Fibroblast of gingiva (primary cell): ENCODE measurements at regions not wholly inside any gene's neighbourhood (a gene's known extent, or its start where the extent isn't known, plus 50 kb on each side); places are given as distances from the start of the nearest gene placed in this dataset.
"Not testable (repeated sequence)": the region's sequence is repeated elsewhere in the genome, so short reads cannot be mapped to it uniquely, and the experiment has no call there.

Experiments
- DNase-seq: peaks from one replicate; pipeline ENCODE4 v3.0.0-alpha.2; 2011; ENCODE audit warnings: low read depth

DNA sequence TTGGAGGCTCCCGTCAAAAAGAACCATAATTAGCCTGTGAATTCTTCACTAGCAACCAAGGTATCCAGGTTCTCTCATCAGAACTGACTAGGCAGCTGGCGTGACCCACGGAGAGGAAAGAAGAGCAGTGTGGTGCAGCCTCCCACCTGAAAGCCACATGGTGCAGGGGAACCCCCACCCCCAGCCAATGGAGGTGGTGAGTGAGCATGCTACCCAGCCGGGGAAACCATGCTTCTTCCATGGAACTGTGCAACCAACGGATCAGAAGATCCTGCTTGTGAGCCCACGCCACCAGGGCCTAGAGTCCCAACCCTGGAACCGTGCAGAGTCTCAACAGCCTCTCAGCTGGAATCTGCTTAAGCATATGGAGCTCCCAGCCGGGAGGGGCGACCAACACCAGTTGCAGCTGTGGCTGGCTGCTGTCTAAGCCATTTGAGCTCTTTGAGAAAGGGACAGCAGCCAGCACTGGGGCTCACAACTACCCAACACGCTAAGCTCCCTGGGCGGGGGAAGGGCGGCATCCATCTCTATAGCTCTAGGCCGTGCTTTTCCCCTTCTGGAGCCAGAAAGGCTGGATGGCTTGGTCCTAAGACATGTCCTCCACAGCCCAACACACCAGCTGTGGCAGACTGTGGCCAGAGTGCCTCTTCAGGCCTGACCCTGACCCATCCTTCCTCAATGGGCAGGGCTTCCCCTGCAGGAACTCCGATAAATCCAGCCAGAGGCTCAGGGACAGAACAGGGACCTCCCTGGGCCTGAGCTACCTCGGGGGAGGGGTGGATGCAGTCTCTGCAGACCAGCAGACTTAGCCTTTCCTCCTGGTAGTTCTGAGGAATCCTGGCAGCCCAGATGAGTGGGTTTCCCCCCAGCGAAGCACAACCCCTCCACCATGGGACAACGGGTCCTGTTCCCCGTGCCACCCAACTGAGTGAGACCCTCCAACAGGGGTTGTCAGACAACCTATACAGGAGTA lies 151.4 kb upstream of the NXPH2 start:
- no peak for DNase-seq

- DNase-seq: no peak
Observed at GRCh38 chr2:138930571-138930970, 150.4 kb upstream of the NXPH2 start.

DNA sequence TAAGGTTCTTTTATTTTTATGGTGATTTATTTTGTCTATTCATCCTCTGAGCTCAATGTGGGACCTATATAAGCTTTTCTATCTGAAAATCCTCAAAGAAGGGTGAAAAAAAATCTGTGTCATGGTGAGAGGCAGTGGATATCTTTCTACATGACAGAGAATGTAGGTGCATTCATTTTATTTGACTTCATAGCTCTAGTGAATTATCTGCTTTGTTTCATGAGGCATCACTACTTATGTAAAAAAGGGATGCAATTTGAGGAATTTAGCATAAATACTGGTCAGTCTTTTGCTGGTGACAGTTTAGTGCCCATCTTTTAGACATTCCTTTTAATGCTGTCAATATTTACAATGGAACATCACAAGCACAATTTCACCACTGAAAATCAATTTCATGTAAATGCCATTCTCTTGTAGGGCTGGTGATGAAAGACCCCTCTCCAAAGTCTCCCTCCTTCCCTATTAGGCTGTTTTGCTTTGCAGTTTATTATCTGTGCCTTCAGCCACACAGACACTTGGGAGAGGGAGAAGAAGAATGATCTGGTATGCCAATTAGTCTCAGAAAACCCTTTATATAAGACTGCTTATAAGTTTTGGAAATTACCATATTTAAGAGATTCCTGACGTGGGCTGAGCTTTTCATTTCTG lies 148.3 kb upstream of the NXPH2 start:
- DNase-seq: no peak

GRCh38 chr2:138922973-138923563 lies 142.9 kb upstream of the NXPH2 start:
- no peak for DNase-seq

DNA sequence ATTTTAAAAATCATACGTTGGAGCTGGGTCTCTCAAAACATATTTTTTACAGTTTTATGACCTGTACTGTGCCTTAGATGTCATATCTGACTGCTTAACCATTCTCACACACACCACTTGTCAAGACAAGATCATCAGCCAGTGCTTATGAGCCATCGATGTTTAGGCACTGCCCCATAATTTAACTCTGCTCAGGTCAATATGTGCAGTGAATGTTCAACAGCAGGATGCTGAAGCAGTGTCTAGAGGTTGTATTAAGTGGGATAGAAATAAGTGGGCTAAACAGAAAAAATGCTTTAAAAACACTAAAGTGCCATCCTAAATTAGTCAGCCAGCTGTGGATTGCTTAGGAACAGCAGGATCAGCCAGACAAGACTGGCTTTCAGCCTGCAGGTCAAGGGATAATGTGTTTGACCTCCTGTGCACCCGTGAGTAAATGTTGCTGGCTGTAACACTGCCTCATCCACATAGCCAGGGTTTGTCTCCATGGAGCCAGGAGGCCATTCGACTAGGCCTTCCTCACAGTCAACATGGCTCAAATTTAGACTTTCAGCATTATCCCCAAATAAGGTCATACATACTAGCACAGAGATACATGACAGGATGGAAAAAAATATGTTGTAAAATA lies 139.0 kb upstream of the NXPH2 start:
- DNase-seq: no peak

- DNase-seq: no peak
Observed at GRCh38 chr2:138910427-138910826, 130.2 kb upstream of the NXPH2 start.

- DNase-seq: no peak
Observed at GRCh38 chr2:138906549-138906948, 126.4 kb upstream of the NXPH2 start.

DNA sequence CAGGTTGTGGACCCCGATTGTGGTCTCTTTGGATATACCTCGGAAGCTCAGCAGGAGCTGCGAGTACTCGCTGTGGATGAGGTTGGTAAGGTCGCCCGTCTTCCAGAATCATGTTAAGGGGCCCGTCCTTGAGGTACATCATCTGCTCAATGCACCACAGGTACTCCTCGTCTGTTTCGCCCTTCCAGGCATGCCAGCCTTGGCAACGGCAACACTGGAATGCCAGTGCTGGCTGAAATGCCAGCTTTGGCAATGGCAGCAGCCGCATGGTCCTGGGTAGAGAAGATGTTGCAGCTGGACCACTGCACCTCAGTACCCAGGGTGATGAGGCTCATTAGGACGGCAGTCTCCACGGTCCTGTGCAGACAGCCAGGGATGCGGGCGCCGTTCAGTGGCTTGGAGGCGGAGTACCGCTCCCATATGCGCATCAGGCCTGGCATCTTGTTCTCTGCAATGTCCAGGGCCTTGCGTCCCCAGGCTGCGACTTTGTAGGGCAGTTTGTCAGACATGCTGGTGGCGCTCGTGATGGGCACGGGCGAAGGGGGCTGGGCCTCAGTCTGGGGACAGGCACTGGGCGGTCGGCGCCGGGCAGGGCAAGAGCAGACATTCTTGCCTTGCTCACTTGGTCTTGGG lies 122.2 kb upstream of the NXPH2 start:
- DNase-seq: no peak

DNA sequence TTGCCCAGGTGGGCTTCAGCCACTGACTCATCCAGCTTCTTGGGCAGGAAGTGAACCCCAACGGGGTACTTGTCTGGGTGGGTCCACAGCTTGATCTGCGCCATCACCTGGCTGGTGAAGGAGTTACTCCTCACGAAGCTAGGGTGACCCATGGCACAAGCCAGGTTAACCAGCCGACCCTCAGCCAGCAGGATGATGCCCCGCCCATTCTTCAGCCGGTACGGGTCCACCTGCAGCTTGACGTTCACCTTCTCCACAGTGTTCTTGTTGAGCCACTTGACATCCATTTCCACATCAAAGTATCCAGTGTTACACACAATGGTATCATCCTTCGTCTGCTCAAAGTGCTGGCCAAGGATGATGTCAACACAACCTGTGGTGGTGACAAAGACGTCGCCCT lies 121.3 kb upstream of the NXPH2 start:
- DNase-seq: no peak

GRCh38 chr2:138898855-138899254 lies 118.7 kb upstream of the NXPH2 start:
- no peak for DNase-seq

DNA sequence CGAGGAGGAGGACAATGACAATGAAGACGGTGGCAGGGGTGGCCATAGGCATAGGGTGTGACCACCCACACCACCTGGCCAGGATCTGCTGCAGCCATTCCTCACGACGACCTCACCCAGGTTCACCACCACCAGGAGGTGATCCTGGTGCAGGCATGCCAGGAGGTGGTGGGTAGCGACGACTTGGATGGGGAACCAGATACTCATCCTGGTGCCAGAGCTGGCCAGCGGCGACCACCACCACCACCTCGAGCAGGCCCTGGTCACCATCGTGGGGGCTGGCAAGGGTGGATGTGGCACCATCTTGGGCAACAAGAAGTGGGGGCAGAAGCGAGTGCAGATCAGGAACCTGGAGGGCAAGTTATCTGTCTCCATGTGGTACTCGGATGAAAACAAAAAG lies 117.1 kb upstream of the NXPH2 start:
- no peak for DNase-seq

- no peak for DNase-seq
Observed at GRCh38 chr2:138893746-138894145, 113.6 kb upstream of the NXPH2 start.

DNA sequence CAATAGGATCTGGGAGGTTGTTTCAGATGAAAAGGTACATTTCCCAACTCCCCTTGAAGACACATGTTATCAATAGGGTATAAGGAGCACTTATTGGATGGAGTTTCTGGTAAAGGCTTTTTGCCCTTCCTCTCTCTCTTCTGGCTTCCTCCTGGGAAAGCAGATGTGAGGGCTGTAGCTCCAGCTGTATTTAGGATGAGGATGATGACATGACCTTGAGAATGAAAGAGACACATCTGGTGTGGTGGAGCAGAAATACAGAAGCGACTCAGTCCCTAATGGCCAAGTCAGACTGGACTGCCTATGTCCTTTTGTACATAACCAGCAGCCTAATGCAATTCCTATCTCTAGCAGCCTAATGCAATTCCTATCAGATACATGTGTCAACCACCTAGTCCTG lies 100.9 kb upstream of the NXPH2 start:
- DNase-seq: no peak

GRCh38 chr2:138879931-138880330 lies 99.7 kb upstream of the NXPH2 start:
- no peak for DNase-seq

DNA sequence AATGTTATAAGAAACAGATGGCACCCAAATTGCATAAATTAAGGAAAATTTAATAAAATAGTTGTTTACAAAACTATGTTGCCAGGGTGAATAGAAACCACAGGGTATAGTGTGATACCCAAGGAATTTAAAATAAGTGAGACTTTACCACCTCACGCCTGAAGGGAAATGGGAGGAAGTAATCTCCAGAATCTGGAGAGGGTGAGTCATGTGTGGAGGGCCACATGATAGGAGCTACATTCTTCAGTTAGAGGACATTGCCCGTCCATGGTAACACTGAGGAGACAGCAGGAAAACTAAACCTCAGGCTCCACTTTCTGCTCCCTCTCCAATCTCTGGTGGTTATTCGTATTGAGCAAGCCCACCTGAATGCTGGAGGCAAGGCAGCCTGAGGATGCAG lies 97.2 kb upstream of the NXPH2 start:
- DNase-seq: no peak

DNA sequence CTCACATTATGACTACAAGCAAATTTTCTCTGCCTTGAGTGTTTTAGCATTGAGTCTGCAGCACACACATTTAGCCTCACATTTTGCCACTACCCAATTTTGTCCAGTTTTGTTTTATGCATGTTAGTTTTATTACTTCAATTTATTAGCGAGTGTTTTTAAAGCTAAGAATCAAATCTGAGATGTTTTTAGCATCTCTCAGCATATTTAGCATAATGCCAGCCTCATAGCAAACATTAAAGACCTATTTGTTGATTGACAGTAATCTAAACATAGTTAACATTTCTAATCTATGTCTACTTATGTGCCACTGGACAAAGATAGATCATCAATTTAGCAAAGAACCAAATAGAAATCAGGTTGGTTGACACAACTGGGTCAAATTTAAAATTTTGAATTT lies 94.1 kb upstream of the NXPH2 start:
- DNase-seq: no peak

DNA sequence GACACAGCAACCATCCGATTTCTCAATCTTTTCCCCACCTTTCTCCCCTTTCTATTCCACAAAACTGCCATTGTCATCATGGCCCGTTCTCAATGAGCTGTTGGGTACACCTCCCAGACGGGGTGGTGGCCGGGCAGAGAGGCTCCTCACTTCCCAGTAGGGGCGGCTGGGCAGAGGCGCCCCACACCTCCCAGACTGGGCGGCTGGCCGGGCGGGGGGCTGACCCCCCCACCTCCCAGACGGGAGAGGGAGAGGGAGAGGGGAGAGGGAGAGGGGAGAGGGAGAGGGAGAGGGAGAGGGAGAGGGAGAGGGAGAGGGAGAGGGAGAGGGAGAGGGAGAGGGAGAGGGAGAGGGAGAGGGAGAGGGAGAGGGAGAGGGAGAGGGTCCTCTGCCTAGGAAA lies 91.9 kb upstream of the NXPH2 start:
- DNase-seq: not testable (repeated sequence)

GRCh38 chr2:138871312-138871711 lies 91.1 kb upstream of the NXPH2 start:
- no peak for DNase-seq

- no peak for DNase-seq
Observed at GRCh38 chr2:138867341-138867740, 87.2 kb upstream of the NXPH2 start.

DNA sequence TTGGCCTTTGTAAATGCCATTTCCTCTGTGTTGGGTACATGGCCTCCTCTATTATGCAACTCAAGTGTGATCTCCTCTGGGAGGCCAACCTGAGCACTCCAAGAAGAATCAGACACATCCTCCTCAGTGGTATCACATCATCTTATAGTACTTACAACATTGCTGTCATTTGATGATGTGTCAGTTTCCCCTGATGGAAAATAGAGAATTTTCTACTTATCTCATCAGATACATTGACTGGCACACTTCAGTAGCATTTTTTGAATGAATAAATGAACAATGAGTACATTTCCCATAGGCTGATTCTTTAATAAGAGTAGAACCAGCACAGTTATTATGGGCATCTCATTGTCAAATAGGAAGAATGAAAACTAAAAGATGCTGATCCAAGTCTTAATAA lies 86.6 kb upstream of the NXPH2 start:
- DNase-seq: no peak

- DNase-seq: no peak
Observed at GRCh38 chr2:138853761-138854160, 73.6 kb upstream of the NXPH2 start.

DNA sequence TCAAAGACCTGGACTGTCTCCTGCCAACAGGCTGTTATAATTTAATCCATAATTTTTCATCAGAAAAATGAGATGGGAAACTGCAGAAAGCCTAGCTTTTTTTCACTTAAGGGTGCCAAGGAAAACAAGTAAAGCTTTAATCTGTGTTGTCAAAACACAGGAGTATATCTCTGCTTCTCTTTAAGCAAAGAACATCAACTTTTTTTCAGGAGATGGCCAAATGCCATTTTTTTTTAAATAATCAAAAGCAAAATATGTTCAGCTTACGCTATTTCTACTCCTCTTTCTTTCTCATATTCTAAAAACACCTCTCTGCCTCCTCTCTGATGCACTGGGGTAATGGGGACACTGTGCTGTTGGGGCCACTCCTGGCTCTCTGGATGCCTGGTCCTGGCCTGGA lies 73.1 kb upstream of the NXPH2 start:
- no peak for DNase-seq
